HFFc6 (cell line): ENCODE measurements at regions not wholly inside any gene's neighbourhood (a gene's known extent, or its start where the extent isn't known, plus 50 kb on each side); places are given as distances from the start of the nearest gene placed in this dataset.

Experiments
- DNase-seq: peaks from one replicate; pipeline ENCODE4 v3.0.0-alpha.2; 2018
- H3K27ac Mint-ChIP-seq: 2 replicates; pipeline ENCODE4 v1.8.0; 2020; ENCODE audit warnings: mild to moderate bottlenecking, mixed read lengths
- H3K27me3 Mint-ChIP-seq: 2 replicates; pipeline ENCODE4 v1.8.0; 2021; ENCODE audit warnings: mild to moderate bottlenecking, moderate library complexity, mixed read lengths; ENCODE audit not compliant: insufficient read depth
- H3K36me3 Mint-ChIP-seq: 2 replicates; pipeline ENCODE4 v1.8.0; 2021; ENCODE audit warnings: low read depth, mixed read lengths
- H3K4me1 Mint-ChIP-seq: 2 replicates; pipeline ENCODE4 v1.8.0; 2020; ENCODE audit warnings: low read depth, mixed read lengths
- H3K4me3 Mint-ChIP-seq: 2 replicates; pipeline ENCODE4 v1.8.0; 2020; ENCODE audit warnings: mild to moderate bottlenecking, moderate library complexity, mixed read lengths
- H3K9me3 Mint-ChIP-seq: 2 replicates; pipeline ENCODE4 v1.8.0; 2020; ENCODE audit warnings: mild to moderate bottlenecking, mixed read lengths
- TF ChIP-seq, protein P1 (sequence below): fragments of 200-600 bp; sonication (generic); IDR thresholded peaks from 2 replicates; pipeline ENCODE4 v1.5.0; 2021; ENCODE audit warnings: antibody characterized with exemption, mild to moderate bottlenecking

DNA sequence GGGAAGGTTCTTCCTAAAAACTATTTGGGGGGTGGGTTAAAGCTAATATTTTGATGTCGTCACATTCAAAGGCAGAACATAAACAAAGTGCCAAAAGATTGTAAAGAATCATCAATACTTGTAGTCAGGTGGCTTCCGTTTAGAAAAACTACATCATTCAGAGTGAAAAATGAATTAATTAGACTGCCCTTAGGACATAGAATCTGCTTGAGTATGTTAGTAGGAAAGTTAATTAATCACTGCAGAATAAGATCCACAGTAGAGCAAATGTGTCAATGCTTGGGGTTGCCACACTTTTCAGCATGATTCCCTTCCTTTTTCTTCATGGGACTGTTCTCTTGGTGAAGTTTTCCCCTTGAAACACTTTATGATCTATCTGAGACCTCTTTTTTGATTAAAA is 166.8 kb upstream of the MTNR1B start:
- H3K27ac Mint-ChIP-seq = no peak overlapping the region
- DNase-seq = no peak
- H3K27me3 Mint-ChIP-seq = no peaks in the 10 kb centered on the region
- H3K4me1 Mint-ChIP-seq = no peaks in the 10 kb centered on the region
- H3K36me3 Mint-ChIP-seq = no peaks in the 10 kb centered on the region
- H3K9me3 Mint-ChIP-seq = peaks cover 25% of the 10 kb centered on the region
- TF ChIP-seq, protein P1, sequence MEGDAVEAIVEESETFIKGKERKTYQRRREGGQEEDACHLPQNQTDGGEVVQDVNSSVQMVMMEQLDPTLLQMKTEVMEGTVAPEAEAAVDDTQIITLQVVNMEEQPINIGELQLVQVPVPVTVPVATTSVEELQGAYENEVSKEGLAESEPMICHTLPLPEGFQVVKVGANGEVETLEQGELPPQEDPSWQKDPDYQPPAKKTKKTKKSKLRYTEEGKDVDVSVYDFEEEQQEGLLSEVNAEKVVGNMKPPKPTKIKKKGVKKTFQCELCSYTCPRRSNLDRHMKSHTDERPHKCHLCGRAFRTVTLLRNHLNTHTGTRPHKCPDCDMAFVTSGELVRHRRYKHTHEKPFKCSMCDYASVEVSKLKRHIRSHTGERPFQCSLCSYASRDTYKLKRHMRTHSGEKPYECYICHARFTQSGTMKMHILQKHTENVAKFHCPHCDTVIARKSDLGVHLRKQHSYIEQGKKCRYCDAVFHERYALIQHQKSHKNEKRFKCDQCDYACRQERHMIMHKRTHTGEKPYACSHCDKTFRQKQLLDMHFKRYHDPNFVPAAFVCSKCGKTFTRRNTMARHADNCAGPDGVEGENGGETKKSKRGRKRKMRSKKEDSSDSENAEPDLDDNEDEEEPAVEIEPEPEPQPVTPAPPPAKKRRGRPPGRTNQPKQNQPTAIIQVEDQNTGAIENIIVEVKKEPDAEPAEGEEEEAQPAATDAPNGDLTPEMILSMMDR = no peak
- H3K4me3 Mint-ChIP-seq = no peak overlapping the region

DNA sequence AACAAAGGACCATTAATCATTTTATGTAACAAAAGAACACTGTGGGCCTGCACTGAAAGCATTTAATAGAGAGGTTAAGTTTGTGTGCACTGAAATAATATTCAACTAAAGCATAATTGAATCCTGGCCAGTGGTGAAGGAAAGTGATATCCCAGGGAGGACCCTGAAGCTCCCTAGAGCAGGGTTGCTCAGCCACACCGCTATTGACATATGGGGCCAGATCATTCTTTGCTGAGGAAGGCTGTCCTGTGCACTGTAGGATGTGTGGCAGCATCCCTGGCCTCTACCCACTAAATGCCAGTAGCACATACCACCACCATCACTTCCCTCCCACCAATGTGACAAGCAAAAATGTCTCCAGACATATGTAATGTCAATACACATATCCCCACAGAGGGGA is 166.1 kb upstream of the MTNR1B start:
- TF ChIP-seq, protein P1 = no peak
- H3K4me3 Mint-ChIP-seq = no peak overlapping the region
- DNase-seq = no peak
- H3K27me3 Mint-ChIP-seq = no peaks in the 10 kb centered on the region
- no peaks in the 10 kb centered on the region for H3K4me1 Mint-ChIP-seq
- no peak overlapping the region for H3K27ac Mint-ChIP-seq
- peaks cover 20% of the 10 kb centered on the region for H3K9me3 Mint-ChIP-seq
- H3K36me3 Mint-ChIP-seq = no peaks in the 10 kb centered on the region

- TF ChIP-seq, protein P1 = no peak
- Mint-ChIP-seq H3K27ac (no peak overlapping the region), H3K27me3 (no peaks in the 10 kb centered on the region), H3K4me1 (no peaks in the 10 kb centered on the region), H3K4me3 (no peak overlapping the region), H3K9me3 (peaks cover 19% of the 10 kb centered on the region), H3K36me3 (no peaks in the 10 kb centered on the region)
- DNase-seq = no peak
Observed at GRCh38 chr11:92804388-92804966, 165.0 kb upstream of the MTNR1B start.

GRCh38 chr11:92808022-92808421 is 161.4 kb upstream of the MTNR1B start:
- Mint-ChIP-seq H3K36me3 (no peaks in the 10 kb centered on the region), H3K27ac (no peak overlapping the region), H3K27me3 (no peaks in the 10 kb centered on the region), H3K4me3 (no peak overlapping the region), H3K9me3 (no peaks in the 10 kb centered on the region), H3K4me1 (no peaks in the 10 kb centered on the region)
- DNase-seq = no peak
- TF ChIP-seq, protein P1 = no peak

DNA sequence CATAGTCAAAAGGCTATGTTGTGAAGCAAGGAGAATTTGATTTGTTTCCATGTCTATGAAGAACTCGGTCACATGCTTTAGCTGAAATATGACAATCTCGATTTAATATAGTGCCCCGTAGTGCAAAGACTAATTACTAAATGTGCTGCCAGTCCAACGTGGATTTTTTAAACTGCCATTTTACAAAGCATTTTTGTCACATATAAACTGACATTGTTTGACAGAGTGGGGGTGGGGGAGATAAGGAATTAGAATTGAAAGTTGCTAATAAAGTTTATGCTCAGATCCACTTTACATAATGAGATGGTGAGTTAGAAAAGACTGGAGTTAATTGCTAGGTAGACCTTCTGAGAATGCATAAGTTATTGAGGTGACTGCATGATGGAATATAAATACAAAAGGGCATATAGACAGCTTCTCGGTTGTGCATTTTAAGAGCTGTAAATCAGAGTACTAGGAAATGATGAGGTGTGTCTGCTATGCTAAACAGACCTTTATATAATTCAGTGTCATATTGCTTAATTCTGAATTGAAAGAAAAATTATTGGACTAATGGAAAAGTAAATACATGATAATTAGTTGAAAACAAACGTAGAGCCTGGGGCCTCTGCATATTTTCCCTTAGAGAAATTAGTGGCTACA is 158.9 kb upstream of the MTNR1B start:
- Mint-ChIP-seq H3K36me3 (no peaks in the 10 kb centered on the region), H3K4me3 (no peak overlapping the region), H3K27ac (no peak overlapping the region), H3K9me3 (peaks cover 11% of the 10 kb centered on the region), H3K4me1 (no peaks in the 10 kb centered on the region), H3K27me3 (peaks cover 2% of the 10 kb centered on the region; the same call in 1 of the 2 replicates)
- DNase-seq = no peak
- TF ChIP-seq, protein P1 = no peak
